ENCODE measurements at regions not wholly inside any gene's neighbourhood (a gene's known extent, or its start where the extent isn't known, plus 50 kb on each side); places are given as distances from the start of the nearest gene placed in this dataset.

DNA sequence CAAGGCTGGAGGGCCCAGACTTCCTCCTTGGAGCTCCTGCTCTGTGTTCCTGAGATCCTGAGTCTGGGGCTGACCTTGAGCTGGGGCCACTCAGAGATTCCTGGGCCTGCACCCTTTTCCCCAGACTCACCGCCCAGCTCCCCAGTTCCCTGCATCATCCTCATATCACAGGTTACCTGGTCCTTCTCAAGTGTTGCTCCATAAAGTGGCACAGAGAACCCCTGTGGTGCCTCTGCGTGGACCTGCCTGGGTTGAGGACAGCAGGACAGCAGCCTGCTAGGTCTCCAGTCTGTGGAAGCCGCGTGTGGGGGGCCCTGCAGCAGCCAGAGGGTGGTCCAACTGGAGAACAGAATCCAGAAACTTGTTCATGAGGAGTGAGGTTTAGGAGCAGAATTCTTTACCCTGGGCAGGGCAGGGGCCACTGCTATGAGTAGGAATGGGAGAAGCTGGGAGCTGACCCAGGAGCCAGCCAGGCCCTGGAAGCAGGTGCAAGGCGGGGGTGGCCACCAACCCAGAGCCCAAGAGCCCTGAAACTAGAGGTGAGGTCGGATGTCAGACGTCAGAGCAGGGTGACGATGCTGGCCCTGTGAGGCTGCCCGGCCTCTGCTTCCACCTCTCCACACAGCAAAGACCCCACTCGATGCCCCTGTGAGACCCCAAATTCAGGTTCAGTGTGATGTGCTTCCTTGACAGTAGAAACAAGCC lies 299.4 kb downstream of the TCERG1L start:
- no peak overlapping the region for H3K27ac ChIP-seq
- no peaks in the 10 kb centered on the region for H3K27me3 ChIP-seq
- TF ChIP-seq, protein P1, sequence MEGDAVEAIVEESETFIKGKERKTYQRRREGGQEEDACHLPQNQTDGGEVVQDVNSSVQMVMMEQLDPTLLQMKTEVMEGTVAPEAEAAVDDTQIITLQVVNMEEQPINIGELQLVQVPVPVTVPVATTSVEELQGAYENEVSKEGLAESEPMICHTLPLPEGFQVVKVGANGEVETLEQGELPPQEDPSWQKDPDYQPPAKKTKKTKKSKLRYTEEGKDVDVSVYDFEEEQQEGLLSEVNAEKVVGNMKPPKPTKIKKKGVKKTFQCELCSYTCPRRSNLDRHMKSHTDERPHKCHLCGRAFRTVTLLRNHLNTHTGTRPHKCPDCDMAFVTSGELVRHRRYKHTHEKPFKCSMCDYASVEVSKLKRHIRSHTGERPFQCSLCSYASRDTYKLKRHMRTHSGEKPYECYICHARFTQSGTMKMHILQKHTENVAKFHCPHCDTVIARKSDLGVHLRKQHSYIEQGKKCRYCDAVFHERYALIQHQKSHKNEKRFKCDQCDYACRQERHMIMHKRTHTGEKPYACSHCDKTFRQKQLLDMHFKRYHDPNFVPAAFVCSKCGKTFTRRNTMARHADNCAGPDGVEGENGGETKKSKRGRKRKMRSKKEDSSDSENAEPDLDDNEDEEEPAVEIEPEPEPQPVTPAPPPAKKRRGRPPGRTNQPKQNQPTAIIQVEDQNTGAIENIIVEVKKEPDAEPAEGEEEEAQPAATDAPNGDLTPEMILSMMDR (IDR thresholded peaks at IDR 0.05) = no peak
- no peak for TF ChIP-seq POLR2A (IDR thresholded peaks at IDR 0.05)
- H3K4me1 ChIP-seq = no peaks in the 10 kb centered on the region
- no peak overlapping the region for H3K4me3 ChIP-seq
- no peaks in the 10 kb centered on the region for H3K9me3 ChIP-seq
- DNase-seq = peak in 1 of 3 donors; percentile 33
- H3K36me3 ChIP-seq = no peaks in the 10 kb centered on the region

DNA sequence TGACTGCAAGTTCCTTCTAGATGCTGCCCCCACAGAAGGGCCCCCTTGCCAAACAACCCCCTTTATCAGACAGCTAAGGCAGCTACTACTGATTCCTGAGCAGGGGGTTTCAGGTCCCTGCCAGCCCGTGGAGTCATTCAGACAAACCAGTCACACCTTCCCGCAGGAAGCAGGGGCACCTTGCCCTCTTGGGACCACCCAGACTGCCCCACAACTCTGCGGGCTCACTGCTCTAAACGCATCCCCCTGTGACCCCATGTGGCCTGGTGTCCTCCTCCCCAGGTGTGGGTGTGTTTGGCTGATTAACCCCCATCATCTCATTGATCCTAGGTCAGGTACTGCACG lies 298.9 kb downstream of the TCERG1L start:
- Histone ChIP-seq H3K4me1 (no peaks in the 10 kb centered on the region), H3K36me3 (no peaks in the 10 kb centered on the region), H3K4me3 (no peak overlapping the region), H3K27ac (no peak overlapping the region), H3K27me3 (no peaks in the 10 kb centered on the region), H3K9me3 (no peaks in the 10 kb centered on the region)
- DNase-seq = peak in 1 of 3 donors; percentile 3
- no peak for TF ChIP-seq POLR2A (IDR thresholded peaks at IDR 0.05)
- TF ChIP-seq, protein P1 (IDR thresholded peaks at IDR 0.05) = no peak

DNA sequence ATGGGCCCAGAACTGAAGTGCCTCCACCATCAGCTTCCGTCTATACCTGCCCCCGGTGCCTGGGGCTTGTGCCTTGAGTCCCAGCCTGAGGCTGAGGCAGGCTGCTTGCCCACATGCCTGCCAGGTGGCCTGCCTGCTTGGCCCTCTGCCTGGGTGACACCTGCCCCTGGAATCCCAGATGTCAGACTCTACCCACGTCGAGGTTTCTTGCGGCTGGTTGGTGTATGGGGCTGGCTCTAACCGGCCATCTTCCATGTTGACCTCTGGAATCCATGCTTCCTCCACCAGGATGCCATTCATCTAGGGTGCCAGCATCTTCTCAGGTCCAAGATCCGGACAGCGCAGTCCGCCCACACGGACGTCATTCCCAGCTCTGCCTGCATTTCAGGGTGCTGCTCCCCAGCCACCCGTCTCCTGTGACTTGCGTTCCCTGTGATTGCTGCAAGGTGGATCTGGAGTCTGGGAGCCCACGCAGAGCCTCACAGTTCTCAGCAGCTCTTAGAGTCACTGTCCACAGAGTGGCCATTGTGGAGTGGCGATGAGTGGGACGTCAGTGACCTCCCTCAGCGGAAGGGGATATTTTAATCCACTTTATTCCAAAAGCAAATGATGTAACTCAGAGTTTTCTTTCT lies 298.1 kb downstream of the TCERG1L start:
- no peaks in the 10 kb centered on the region for H3K9me3 ChIP-seq
- no peaks in the 10 kb centered on the region for H3K36me3 ChIP-seq
- TF ChIP-seq, protein P1 (IDR thresholded peaks at IDR 0.05) = no peak
- TF ChIP-seq POLR2A (IDR thresholded peaks at IDR 0.05) = no peak
- peak in 1 of 3 donors; percentile 36 for DNase-seq
- H3K27ac ChIP-seq = no peak overlapping the region
- H3K4me1 ChIP-seq = no peaks in the 10 kb centered on the region
- H3K27me3 ChIP-seq = no peaks in the 10 kb centered on the region
- no peak overlapping the region for H3K4me3 ChIP-seq

DNA sequence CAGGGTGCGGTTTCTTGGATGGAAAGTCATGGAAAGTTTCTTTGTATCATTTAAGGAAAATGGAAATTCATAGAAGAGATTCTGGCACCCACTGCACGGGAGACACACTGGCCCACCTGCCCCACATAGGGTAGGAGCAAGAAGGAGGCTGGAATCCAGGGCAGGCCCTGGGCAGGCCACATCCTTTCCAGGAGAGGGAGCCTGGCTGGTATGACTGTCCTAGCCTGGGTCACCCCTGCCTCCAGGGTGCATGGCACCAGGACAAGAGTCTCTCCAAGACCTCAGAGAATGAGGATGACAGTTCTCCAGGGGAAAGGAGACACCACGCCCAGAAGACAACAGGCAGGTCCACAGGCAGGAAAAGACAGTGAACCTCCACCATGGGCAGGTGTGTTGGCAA lies 297.2 kb downstream of the TCERG1L start:
- no peak for TF ChIP-seq POLR2A (IDR thresholded peaks at IDR 0.05)
- TF ChIP-seq, protein P1 (IDR thresholded peaks at IDR 0.05) = no peak
- H3K4me3 ChIP-seq = no peak overlapping the region
- no peaks in the 10 kb centered on the region for H3K27me3 ChIP-seq
- no peaks in the 10 kb centered on the region for H3K9me3 ChIP-seq
- peak in 1 of 3 donors; percentile 9 for DNase-seq
- H3K27ac ChIP-seq = no peak overlapping the region
- H3K4me1 ChIP-seq = no peaks in the 10 kb centered on the region
- H3K36me3 ChIP-seq = no peaks in the 10 kb centered on the region

DNA sequence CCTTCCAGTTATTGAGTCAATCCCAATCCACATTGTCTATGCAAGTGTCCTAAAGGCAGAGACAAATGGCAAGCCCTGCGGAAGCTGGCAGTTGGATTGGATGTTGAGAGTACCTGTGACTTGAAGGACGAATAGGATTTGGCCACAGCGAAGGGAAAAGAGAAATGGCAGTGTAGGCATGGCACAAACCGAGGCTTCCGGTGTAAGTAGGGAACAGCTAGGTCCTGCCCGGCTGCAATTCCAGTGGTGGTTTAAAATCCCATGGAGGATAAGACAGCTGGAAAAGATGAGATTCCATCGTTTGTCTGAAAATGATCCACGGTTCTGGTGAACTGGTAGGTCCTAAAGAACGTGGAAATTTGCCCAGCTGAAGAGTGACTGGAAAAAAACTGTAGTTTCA lies 296.2 kb downstream of the TCERG1L start:
- Histone ChIP-seq H3K27me3 (no peaks in the 10 kb centered on the region), H3K36me3 (no peaks in the 10 kb centered on the region), H3K4me3 (no peak overlapping the region), H3K9me3 (no peaks in the 10 kb centered on the region), H3K4me1 (no peaks in the 10 kb centered on the region), H3K27ac (no peak overlapping the region)
- DNase-seq = peak in 1 of 3 donors; percentile 25
- TF ChIP-seq, protein P1 (IDR thresholded peaks at IDR 0.05) = no peak
- TF ChIP-seq POLR2A (IDR thresholded peaks at IDR 0.05) = no peak

Data from Peyer's patch (tissue), 4 donors.